22Rv1 (cell line): ENCODE measurements at regions not wholly inside any gene's neighbourhood (a gene's known extent, or its start where the extent isn't known, plus 50 kb on each side); places are given as distances from the start of the nearest gene placed in this dataset.
"Not testable (repeated sequence)": the region's sequence is repeated elsewhere in the genome, so short reads cannot be mapped to it uniquely, and the experiment has no call there.

ENCODE experiments used
- H3K27ac ChIP-seq: fragments of 450-650 bp; 2 replicates; pipeline ENCODE4 v1.5.1; 2017
- CTCF ChIP-seq: fragments of 450-650 bp; IDR thresholded peaks from 2 replicates; pipeline ENCODE4 v1.5.1; 2017; ENCODE audit warnings: mild to moderate bottlenecking
- ZFX ChIP-seq: fragments of 450-650 bp; IDR thresholded peaks from 2 replicates; pipeline ENCODE4 v1.6.1; 2017; ENCODE audit warnings: antibody characterized with exemption, borderline replicate concordance

GRCh38 chr9:38171926-38172325 lies 102.9 kb upstream of the SHB start:
- TF ChIP-seq ZFX (no peak), CTCF (no peak)
- H3K27ac ChIP-seq: no peak overlapping the region

GRCh38 chr9:38171538-38171884 lies 102.5 kb upstream of the SHB start:
- no peak overlapping the region for H3K27ac ChIP-seq
- TF ChIP-seq CTCF (no peak), ZFX (no peak)

GRCh38 chr9:38170763-38171537 lies 101.9 kb upstream of the SHB start:
- H3K27ac ChIP-seq: not testable (repeated sequence)

GRCh38 chr9:38170155-38170554 lies 101.1 kb upstream of the SHB start:
- H3K27ac ChIP-seq: not testable (repeated sequence)

GRCh38 chr9:38166501-38166900 lies 97.5 kb upstream of the SHB start:
- no peak overlapping the region for H3K27ac ChIP-seq
- no peak for TF ChIP-seq ZFX
- no peak for TF ChIP-seq CTCF

- TF ChIP-seq CTCF (no peak), ZFX (no peak)
- H3K27ac ChIP-seq: no peak overlapping the region
These were observed 95.7 kb upstream of the SHB start for GRCh38 chr9:38164659-38165221.

- TF ChIP-seq CTCF (no peak), ZFX (no peak)
- no peak overlapping the region for H3K27ac ChIP-seq
These were observed 94.5 kb upstream of the SHB start for GRCh38 chr9:38163518-38163917.

GRCh38 chr9:38162332-38163211 lies 93.5 kb upstream of the SHB start:
- no peak for TF ChIP-seq CTCF
- TF ChIP-seq ZFX: no peak
- no peak overlapping the region for H3K27ac ChIP-seq
